ENCODE measurements at regions not wholly inside any gene's neighbourhood (a gene's known extent, or its start where the extent isn't known, plus 50 kb on each side); places are given as distances from the start of the nearest gene placed in this dataset.

- no peak for TF ChIP-seq CTCF (IDR thresholded peaks at IDR 0.05; ENCODE audit: control extremely low read depth in 1 of 3, insufficient read depth in 1 of 3, low read depth in 1 of 3, low read length in 3 of 3)
- TF ChIP-seq CEBPB (IDR thresholded peaks at IDR 0.05; ENCODE audit: low read depth, low read length): no peak
- TF ChIP-seq SIN3A (conservative IDR thresholded peaks at IDR 0.05 in 1 of 2, IDR thresholded peaks at IDR 0.05 in 1 of 2; ENCODE audit: low read depth in 1 of 2, low read length in 2 of 2): no peak
- no peak for TF ChIP-seq POLR2A (IDR thresholded peaks at IDR 0.05; ENCODE audit: control extremely low read depth in 1 of 2, low read depth in 2 of 2, low read length in 2 of 2)
- TF ChIP-seq POLR2AphosphoS5 (IDR thresholded peaks at IDR 0.05; ENCODE audit: low read depth, low read length): no peak
- no peak for TF ChIP-seq EZH2 (IDR thresholded peaks at IDR 0.05; ENCODE audit: low read depth, low read length, severe bottlenecking)
- no peak for TF ChIP-seq SIX5 (IDR thresholded peaks at IDR 0.05; ENCODE audit: low read depth, low read length)
- no peak for TF ChIP-seq TBP (IDR thresholded peaks at IDR 0.05; ENCODE audit: low read depth, low read length)
Measured at GRCh38 chr4:111697176-111697942, 447.9 kb upstream of the FAM241A start.
